ENCODE measurements at regions not wholly inside any gene's neighbourhood (a gene's known extent, or its start where the extent isn't known, plus 50 kb on each side); places are given as distances from the start of the nearest gene placed in this dataset.
"Not testable (repeated sequence)": the region's sequence is repeated elsewhere in the genome, so short reads cannot be mapped to it uniquely, and the experiment has no call there.

DNA sequence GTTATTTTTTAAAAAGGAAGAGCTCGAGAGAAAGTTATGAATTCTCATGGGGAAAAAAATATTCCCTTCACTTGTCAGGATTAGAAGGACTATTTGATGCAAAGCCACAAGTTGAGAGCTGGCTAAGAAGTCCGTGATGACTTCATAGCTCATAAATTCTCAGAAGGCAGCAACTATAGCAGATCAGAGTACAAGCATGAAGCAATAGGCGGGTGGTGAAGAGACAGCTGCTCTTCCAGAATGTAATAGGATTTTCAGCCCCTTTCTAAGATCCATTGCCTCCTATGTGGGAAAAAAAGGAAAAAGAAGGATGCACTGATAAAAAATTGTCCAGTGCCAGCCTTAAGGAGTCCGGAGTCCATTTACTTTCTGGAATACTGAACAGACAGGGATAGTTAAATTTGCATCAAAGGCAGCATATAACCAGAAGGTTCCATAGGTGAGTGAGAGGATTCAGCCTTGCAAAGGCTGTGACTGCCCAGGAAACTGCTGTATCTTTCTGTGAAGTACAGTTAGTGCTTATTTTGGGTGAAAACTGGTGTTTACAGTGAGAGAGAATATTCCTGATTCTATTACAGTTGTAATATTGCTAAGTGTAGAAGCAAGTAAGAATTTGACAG is 929.5 kb upstream of the ALCAM start:
- DNase-seq, result no peak

DNA sequence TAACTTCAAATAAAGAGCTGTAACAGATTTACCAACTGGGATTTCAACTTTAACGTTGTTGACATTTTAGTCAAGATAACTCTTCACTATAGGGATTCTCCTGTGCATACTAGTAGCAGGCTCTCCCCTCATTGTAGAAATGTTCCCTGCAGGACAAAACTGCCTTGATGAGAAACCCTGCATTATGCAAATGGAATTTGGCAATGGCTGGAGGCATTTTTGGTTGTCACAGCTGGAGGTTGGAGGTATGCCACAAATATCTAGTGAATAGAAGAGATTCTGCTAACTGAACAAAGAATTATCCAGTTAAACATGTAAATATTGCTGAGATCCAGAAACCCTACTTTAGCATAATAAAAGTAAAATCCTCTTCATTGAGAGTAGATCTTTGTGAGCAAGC is 928.8 kb upstream of the ALCAM start:
- DNase-seq, result no peak

DNA sequence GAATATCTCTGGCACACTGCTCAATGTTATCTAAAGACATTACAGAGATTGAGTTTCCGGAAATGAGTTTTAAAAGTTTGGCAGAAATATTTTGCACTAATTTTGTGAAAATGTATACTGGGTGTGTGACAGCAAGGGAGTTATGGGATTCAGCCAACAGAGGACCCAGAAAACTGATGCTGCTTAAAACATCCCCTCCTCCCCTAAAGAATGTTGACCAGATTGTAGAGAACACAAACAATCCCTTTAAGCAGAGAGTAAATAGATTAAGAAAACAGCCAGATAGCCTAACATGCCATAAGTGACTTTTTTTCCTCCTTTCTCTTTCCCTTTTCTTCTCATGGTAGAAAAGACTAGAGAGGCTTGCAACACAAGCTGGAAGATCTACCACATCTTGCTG is 928.0 kb upstream of the ALCAM start:
- DNase-seq, result no peak

DNA sequence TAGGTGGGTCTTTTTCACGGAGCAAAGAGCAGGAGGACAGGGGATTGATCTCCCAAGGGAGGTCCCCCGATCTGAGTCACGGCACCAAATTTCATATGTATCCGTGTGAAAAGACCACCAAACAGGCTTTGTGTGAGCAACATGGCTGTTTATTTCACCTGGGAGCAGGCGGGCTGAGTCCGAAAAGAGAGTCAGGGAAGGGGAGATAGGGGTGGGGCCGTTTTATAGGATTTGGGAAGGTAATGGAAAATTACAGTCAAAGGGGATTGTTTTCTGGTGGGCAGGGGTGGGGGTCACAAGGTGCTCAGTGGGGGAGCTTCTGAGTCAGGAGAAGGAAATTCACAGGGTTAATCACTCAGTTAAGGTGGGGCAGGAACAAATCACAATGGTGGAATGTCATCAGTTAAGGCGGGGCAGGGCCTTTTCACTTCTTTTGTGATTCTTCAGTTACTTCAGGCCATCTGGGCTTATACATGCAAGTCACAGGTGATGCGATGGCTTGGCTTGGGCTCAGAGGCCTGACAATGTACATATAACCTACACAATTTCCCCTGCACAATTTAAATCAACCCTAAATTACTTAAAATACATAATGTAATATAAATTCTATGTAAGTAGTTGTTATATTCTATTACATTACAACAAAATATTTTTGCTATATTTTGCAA is 921.3 kb upstream of the ALCAM start:
- not testable (repeated sequence) for DNase-seq

- DNase-seq, result no peak
Observed at GRCh38 chr3:104447681-104448080, 919.0 kb upstream of the ALCAM start.

- DNase-seq, result no peak
Observed at GRCh38 chr3:104452697-104453096, 914.0 kb upstream of the ALCAM start.

- DNase-seq, result no peak
Observed at GRCh38 chr3:104458657-104459056, 908.1 kb upstream of the ALCAM start.

DNA sequence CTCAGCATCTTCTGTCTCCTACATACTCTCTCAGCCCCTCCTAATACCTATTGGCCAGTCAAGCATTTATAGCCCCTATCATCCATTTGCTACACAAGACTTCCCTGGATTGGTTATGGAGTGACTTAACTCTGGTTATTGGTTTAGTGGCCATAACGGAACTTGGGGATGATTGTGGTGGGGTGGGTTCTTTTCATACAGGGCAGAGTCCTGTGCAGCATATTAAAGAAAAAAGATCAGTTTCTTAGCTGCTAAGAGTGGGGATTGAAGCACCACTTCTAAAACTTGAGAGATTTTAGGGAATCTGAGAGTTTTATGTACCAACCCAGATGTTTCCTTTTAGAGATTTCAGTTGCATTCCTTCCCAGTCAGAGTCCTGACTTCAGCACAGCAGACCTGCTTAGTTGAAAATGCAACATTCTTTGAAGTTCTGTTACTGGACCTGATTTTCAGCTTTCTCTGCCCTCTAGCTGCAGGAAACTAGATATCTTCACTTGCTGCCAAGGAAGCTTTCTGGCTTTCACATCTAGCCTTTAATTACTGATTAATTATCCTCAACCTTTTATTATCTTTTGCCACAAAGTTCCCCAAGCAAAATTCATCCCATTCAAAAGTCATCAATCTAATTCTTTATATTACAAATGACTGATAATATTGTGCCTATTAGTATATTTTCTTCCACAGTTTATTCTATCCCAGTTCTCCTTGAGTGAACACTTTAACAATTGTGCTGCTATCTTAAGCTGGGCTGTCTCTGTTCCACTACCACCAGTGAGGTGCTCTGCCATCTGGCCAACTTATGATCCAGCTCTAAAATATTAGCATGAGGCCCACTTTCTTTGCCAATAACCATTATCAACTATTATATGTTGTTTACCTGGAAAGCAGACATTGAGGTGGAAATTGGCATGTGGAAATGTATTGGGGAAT is 906.0 kb upstream of the ALCAM start:
- DNase-seq, result no peak

DNA sequence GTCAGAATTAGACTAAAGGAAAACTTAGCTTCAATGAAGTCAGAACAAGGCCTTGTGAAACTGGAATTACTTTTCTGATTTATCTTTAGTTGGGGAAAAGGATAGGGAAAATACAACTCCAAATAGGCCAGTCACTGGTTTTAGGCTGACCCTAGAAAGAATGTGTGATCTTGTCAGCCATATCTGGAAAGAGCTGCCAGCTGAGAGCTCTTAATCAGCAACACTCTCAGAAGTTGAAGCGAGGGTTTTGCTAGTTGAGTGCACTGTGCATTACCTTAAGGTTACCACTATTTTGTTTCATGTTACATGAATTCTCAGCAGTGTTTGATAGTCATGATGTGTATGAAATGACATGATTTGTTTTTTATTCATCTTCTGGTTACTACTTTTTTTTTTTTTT is 905.3 kb upstream of the ALCAM start:
- no peak for DNase-seq

- DNase-seq, result no peak
Observed at GRCh38 chr3:104472221-104472620, 894.5 kb upstream of the ALCAM start.

DNA sequence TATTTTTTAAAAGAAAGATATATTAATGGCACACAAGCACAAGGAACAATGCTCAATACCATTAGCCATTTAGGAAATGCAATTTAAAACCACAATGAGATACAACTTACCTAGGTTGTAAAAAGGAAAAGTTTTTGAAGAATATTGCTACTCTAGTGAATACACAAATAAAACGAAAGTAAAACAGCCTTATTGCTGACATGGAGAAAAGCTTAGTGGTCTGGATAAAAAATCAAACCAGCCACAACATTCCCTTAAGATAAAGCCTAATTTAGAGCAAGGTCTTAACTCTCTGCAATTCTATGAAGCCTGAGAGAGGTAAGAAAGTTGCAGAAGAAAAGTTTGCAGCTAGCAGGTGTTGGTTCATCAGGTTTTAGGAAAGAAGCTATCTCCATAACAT is 892.7 kb upstream of the ALCAM start:
- no peak for DNase-seq

DNA sequence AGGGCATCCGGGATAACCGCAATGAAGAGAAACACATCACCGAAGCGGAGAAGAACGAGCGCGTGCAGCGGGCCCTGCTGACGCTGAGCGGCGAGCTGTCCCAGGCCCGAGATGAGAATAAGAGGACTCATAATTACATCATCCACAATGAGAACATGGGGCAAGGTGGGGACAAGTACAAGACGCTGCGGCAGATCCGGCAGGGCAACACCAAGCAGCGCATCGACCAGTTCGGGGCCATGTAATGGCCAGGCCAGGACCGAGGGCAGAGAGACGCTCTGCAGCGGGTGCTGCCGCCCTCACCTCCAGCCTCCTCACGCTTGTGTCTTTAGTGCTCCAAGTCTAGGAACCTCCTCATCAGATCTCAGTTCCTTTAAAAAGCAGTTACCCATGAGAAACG is 863.7 kb upstream of the ALCAM start:
- DNase-seq, result no peak

GRCh38 chr3:104510131-104510849 is 856.4 kb upstream of the ALCAM start:
- no peak for DNase-seq

DNA sequence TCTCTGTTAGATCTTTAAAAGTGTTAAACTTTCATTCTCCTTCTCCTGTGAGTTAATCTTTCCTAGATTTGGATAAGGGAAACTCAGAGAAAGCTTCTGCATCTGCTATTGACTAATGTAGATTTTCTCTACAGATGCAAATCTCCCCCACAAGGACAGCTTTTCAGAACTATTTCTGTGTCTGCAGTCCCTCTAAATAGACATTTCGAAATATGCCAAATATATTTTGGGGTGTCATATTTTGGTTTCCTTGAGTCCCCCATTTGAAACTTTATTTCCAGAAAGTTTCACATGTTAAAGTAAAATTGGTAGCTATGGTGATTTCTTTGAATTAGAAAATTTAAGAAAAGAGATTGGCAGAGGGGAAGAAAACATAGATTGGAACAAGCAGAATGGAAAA is 852.3 kb upstream of the ALCAM start:
- no peak for DNase-seq

- no peak for DNase-seq
Observed at GRCh38 chr3:104514776-104515175, 851.9 kb upstream of the ALCAM start.

GRCh38 chr3:104519068-104519467 is 847.6 kb upstream of the ALCAM start:
- DNase-seq, result no peak

DNA sequence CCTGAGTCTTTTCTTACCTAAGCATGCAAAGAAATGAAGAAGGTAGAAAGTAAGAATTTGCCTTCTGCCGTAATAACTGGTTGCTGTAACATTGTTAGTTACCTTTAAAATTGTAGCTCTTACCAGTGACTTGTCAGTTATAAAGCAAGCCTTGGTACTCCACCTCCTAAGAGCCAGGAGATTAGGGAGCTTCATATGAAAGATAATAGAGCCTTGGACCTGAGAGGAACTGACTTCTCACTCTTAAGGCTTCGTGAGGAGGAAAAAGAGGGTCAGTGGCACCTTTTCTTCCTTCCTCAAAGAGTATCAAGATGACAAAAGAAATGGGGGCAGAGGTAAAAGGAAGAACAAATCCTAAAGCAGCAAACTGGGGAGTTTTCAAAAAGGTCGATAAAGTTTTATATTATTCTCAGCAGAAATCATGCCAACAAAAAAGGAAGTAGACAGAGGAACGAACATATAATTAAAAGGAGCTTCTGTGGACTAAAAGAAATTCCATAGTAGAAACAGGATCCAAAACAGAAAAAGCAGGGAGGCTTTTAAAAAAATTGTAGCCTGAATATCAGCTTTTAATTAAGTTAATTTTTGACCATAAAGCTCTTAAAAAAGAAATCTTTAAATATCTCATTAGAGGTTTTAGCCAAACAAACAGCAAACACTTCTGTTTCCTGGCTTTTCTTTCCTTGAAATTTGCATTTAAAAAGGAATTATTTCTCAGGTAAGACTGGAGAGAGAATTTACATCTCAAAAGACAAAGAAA is 847.1 kb upstream of the ALCAM start:
- no peak for DNase-seq

- DNase-seq, result no peak
Observed at GRCh38 chr3:104520228-104520655, 846.5 kb upstream of the ALCAM start.

GRCh38 chr3:104521606-104522336 is 844.9 kb upstream of the ALCAM start:
- no peak for DNase-seq

- no peak for DNase-seq
Observed at GRCh38 chr3:104523136-104523535, 843.6 kb upstream of the ALCAM start.

DNA sequence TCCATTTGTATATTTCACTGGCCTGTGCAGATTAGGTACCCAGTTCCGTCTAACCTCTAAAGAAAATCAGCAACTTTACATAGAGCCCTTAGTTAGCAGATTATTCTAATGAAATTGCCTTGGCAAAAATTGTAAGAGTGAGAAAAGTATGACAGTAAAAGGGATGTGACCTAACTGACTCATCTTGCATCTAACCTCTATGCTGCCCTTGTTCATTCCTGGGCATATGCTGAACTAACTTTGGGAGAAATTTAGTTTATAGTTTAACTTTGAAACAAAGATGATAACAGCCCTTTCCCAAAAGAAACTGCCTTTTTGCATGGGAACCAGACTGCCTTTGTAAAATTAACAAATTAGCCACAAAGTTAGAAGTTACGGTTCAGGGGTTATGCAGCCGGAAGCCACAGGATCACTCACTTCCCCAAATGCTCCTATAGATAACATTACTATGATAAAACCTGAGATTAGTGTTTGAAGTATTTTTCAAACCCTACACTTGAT is 839.8 kb upstream of the ALCAM start:
- no peak for DNase-seq

Measured in T-helper 1 cell (primary cell).